Sigmoid colon (tissue), 4 donors: ENCODE measurements at regions not wholly inside any gene's neighbourhood (a gene's known extent, or its start where the extent isn't known, plus 50 kb on each side); places are given as distances from the start of the nearest gene placed in this dataset.

ENCODE experiments used
- EP300 ChIP-seq, 4 donors: sonication (generic); formaldehyde crosslinking; IDR thresholded peaks; one replicate each; pipeline ENCODE4 v1.6.1; 2017; ENCODE audit warnings: antibody characterized with exemption in 4 of 4
- POLR2A ChIP-seq, 2 donors: fragments of 450-650 bp; IDR thresholded peaks; one replicate each; pipeline ENCODE4 v1.6.1; 2016; ENCODE audit warnings: antibody characterized with exemption in 2 of 2, mild to moderate bottlenecking in 2 of 2, moderate library complexity in 2 of 2
- POLR2AphosphoS5 ChIP-seq, 4 donors: sonication (generic); formaldehyde crosslinking; IDR thresholded peaks; one replicate each; pipeline ENCODE4 v1.6.1; 2017; ENCODE audit warnings: antibody characterized with exemption in 4 of 4
- TF ChIP-seq, protein P1 (sequence below), 4 experiments: fragments of 450-650 bp in 3 of 4; fragments of 200-600 bp in 1 of 4; IDR thresholded peaks; one replicate each; pipeline ENCODE4 v1.5.1; 2016 to 2019; ENCODE audit warnings: antibody characterized with exemption in 4 of 4, mild to moderate bottlenecking in 3 of 4, moderate library complexity in 2 of 4

DNA sequence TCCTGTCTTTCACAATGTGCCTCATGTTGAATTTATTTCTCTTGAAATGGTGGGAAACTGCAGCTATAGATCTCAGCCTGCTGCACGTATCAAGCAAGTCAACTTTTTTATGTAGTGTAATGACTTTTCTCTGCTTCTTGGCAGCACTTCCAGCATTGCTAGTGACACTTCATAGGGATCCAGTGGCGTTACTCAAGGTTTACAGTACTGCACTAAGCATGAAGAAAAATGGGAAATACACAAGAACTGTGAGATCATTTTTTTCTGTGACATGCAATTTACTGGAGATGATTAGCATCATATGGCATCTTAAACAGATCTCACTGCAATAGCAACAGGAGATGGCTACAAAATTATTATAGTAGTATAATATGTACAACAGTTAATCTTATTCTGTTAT, 90.9 kb downstream of the POLR1F start:
- TF ChIP-seq, protein P1, sequence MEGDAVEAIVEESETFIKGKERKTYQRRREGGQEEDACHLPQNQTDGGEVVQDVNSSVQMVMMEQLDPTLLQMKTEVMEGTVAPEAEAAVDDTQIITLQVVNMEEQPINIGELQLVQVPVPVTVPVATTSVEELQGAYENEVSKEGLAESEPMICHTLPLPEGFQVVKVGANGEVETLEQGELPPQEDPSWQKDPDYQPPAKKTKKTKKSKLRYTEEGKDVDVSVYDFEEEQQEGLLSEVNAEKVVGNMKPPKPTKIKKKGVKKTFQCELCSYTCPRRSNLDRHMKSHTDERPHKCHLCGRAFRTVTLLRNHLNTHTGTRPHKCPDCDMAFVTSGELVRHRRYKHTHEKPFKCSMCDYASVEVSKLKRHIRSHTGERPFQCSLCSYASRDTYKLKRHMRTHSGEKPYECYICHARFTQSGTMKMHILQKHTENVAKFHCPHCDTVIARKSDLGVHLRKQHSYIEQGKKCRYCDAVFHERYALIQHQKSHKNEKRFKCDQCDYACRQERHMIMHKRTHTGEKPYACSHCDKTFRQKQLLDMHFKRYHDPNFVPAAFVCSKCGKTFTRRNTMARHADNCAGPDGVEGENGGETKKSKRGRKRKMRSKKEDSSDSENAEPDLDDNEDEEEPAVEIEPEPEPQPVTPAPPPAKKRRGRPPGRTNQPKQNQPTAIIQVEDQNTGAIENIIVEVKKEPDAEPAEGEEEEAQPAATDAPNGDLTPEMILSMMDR (IDR thresholded peaks at IDR 0.05), result no peak
- TF ChIP-seq POLR2A (IDR thresholded peaks at IDR 0.05) (no peak), EP300 (IDR thresholded peaks at IDR 0.05) (no peak), POLR2AphosphoS5 (IDR thresholded peaks at IDR 0.05) (no peak)
